GM06990 (cell line): ENCODE measurements at regions not wholly inside any gene's neighbourhood (a gene's known extent, or its start where the extent isn't known, plus 50 kb on each side); places are given as distances from the start of the nearest gene placed in this dataset.

Source experiments
- DNase-seq: peaks from one replicate; pipeline ENCODE4 v3.0.0-alpha.2; 2011; ENCODE audit not compliant: insufficient read length; ENCODE audit errors: extremely low read depth
- H3K27me3 ChIP-seq: replicated peaks from 2 replicates; pipeline ENCODE4 v1.6.0; 2011; ENCODE audit warnings: low read length; ENCODE audit not compliant: control insufficient read depth, insufficient read depth
- H3K36me3 ChIP-seq: 2 replicates; pipeline ENCODE4 v1.5.1; 2011; ENCODE audit warnings: low read length; ENCODE audit not compliant: control insufficient read depth, insufficient read depth
- H3K4me3 ChIP-seq: replicated peaks from 2 replicates; pipeline ENCODE4 v1.5.1; 2011; ENCODE audit warnings: low read depth, mild to moderate bottlenecking, control low read depth, low read length
- TF ChIP-seq, protein P1 (sequence below): IDR thresholded peaks from 2 replicates; pipeline ENCODE4 v1.5.1; 2011; ENCODE audit warnings: low read length, control low read depth, mild to moderate bottlenecking, inconsistent platforms; ENCODE audit not compliant: insufficient read depth, poor library complexity, severe bottlenecking

DNA sequence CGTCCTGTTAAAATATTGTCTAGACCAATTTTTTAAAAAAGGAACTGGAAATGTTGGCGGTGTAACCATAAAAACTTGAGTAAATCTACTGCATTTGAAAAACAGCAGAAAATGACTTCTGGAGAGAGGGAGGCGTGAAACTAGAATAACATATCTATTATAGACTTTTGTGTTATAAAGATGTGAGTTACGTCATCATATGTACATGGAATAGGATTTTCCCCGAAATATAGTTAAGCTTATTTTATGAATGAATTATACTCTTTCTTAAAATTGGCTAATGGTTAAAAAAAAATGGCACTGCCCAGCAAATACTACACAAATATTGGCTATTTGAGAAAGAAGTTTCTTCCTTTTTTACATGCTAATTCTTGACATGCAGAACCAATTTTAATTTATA, 147.1 kb upstream of the TEX13C start:
- TF ChIP-seq, protein P1, sequence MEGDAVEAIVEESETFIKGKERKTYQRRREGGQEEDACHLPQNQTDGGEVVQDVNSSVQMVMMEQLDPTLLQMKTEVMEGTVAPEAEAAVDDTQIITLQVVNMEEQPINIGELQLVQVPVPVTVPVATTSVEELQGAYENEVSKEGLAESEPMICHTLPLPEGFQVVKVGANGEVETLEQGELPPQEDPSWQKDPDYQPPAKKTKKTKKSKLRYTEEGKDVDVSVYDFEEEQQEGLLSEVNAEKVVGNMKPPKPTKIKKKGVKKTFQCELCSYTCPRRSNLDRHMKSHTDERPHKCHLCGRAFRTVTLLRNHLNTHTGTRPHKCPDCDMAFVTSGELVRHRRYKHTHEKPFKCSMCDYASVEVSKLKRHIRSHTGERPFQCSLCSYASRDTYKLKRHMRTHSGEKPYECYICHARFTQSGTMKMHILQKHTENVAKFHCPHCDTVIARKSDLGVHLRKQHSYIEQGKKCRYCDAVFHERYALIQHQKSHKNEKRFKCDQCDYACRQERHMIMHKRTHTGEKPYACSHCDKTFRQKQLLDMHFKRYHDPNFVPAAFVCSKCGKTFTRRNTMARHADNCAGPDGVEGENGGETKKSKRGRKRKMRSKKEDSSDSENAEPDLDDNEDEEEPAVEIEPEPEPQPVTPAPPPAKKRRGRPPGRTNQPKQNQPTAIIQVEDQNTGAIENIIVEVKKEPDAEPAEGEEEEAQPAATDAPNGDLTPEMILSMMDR = no peak
- no peak overlapping the region for H3K4me3 ChIP-seq
- no peaks in the 10 kb centered on the region for H3K36me3 ChIP-seq
- no peak for DNase-seq
- H3K27me3 ChIP-seq = no peaks in the 10 kb centered on the region

DNA sequence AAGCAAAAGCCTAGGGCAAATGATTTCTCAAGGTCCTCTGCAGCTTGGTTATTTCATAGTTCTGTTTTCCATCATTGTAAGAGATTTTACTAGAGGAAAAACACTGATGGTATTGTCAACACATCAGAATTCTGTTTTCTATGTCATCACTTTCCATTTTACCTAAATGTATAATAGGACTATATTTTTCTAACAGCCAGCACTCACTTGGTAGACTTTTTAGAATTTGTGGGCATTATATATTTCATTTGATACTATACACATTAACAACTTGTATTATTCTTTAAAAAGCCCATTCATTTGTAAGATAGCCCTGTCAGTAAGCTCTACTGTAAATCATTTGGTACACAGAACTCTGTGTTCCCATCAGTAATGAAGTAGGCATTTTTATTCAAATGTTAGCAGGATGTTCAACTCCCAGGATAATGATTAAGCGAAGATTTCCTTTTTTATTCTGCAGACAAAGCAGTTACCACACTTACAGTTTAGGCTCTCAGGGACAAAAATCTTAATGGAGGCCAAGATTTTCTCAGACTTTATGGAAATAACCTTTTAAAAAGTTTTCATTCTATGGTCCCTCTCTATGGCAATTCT, 143.6 kb upstream of the TEX13C start:
- TF ChIP-seq, protein P1 = no peak
- no peak for DNase-seq

DNA sequence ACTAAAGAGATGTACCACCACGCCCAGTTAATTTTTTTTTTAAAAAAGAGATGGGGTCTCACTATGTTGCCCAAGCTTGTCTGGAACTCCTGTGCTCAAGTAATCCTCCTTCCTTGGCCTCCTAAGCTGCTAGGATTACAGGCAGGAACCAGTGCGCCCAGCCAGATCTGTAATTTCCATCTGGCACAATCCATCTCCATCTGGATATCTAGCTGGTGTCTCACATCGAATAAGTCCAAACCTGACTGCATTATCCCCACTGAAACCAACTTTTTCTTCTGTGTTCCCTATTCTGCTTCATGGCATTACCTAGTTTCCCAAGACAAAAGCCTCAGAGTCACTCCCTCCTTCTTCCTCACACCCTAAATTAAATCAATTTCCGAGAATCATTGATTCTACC, 125.8 kb upstream of the TEX13C start:
- no peak overlapping the region for H3K4me3 ChIP-seq
- no peaks in the 10 kb centered on the region for H3K36me3 ChIP-seq
- TF ChIP-seq, protein P1 = no peak
- no peak for DNase-seq
- no peaks in the 10 kb centered on the region for H3K27me3 ChIP-seq

More for the DNA sequence above, 143.6 kb upstream of the TEX13C start:
- Histone ChIP-seq H3K27me3 (no peaks in the 10 kb centered on the region), H3K4me3 (no peak overlapping the region), H3K36me3 (no peaks in the 10 kb centered on the region)

DNA sequence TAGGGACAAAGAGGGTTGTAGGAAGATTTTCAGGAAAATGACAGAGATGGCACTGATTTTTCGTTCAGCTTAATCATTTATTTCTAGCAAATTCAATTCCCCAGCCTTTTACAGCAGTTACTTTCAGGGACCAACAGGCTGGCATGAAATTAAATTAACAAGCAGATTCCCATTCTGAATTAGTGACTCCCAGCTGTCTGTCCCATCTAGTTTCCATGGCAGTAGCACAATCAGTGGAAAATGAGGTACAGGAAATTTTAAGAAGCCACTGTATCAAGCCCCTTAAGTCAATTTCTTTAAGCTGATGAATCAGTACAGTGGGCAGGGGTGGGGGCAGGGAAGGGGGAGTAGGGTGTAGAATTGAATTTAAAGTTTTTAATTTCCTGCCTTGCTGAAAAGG, 121.1 kb upstream of the TEX13C start:
- TF ChIP-seq, protein P1 = no peak
- Histone ChIP-seq H3K27me3 (no peaks in the 10 kb centered on the region), H3K36me3 (no peaks in the 10 kb centered on the region), H3K4me3 (no peak overlapping the region)
- no peak for DNase-seq

DNA sequence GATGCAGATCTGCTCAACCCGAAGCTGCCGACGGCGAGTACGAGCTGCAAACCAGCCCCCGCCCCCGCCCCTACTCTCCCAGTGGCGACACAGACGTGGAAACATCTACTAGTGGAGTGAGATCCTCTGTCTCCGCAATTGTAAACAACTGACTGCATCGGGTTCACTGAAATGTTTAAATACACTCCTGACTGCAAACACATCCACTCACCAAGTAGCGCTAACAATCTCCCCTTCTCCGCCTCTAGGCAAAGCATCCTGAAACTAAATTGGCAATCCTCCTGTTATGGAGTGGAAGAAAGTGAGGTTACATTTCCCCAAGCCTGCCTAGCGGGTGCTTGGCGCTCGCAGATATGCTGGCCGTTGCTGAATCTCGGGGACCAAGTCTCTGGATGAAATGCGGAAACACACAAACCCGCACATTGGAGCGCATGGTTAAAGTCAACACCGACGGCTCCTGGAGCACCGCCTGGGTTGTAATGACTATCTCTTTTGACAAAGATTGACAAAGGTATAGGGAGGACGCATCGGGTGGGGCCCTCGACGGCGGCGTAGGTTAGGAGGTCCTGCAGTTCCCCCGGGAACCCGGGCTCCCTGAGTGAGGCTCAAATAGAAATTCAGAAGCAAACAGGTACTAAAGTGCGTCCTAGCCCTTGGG, 117.0 kb upstream of the TEX13C start:
- Histone ChIP-seq H3K36me3 (no peaks in the 10 kb centered on the region), H3K27me3 (no peaks in the 10 kb centered on the region), H3K4me3 (no peak overlapping the region)
- no peak for DNase-seq
- TF ChIP-seq, protein P1 = no peak

DNA sequence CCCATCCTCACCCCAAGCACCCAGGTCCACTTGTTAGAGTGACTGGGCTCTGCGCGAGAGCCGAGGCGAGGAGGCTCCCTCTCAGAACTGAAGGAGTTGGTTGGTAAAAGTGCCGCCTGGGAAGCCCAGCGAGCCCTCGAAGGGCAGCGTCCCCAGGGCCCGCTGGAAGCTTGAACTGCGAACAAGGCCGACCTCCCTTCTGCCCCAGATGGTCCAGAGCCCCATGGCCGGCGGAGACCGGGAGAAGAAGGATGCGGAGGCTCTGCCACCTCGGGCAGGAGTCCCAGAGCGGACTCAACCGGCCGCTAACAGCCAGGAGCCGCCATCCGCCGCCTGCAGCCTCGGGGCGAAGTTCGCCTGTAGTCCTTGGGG, 116.3 kb upstream of the TEX13C start:
- TF ChIP-seq, protein P1 = no peak
- Histone ChIP-seq H3K27me3 (no peaks in the 10 kb centered on the region), H3K36me3 (no peaks in the 10 kb centered on the region), H3K4me3 (no peak overlapping the region)
- DNase-seq = no peak
